HG03354 (cell line): ENCODE measurements at regions not wholly inside any gene's neighbourhood (a gene's known extent, or its start where the extent isn't known, plus 50 kb on each side); places are given as distances from the start of the nearest gene placed in this dataset.
A peak's percentile ranks its signal among the peaks of the same experiment; 100 is the strongest.

ENCODE experiments used
- ATAC-seq: cut with Tn5 transposase; IDR thresholded peaks from one replicate; pipeline ENCODE4 v1.9.1; 2021; ENCODE audit warnings: mild to moderate bottlenecking; ENCODE audit not compliant: unreplicated experiment, poor library complexity, severe bottlenecking

GRCh38 chr3:187921391-187922074 lies 176.3 kb upstream of the BCL6 start:
- ATAC-seq = no peak

GRCh38 chr3:187922704-187923416 lies 177.6 kb upstream of the BCL6 start:
- no peak for ATAC-seq

DNA sequence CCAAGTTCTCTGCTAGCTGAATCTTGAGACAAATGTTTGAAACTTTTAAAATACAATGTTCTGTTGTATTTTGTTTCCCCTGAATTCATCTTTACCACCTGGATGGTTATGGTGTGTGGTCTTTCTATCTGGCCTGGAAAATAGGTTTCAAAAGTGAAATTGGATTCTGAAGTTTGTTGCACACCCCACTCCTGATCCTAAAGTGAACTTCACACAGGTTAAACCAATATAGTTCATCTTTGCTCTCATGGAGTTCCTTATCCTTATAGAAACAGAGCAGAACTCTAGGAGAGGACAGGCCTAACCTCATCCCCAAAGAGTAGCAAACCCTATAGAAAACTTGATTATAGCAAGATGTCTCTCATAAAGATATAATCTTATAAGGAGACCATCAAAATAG lies 179.4 kb upstream of the BCL6 start:
- no peak for ATAC-seq

DNA sequence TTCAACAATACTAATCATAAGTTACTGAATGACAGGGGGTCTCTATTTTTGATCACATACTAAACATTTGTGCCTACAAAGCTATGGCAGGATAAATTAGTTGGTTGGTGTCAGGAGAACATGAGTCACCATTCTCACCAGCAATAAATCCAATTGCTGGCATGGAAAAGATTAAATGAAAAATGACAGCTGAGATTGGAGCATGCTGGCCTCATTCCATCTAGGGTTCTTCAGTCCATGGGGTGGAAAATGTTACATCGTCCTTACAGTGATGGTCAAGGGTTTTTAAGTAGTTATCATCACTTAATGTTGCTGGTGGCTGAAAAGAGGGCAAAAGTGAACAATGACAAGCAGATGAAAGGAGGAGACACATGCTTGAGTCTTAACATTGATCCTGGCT lies 180.1 kb upstream of the BCL6 start:
- ATAC-seq = no peak

DNA sequence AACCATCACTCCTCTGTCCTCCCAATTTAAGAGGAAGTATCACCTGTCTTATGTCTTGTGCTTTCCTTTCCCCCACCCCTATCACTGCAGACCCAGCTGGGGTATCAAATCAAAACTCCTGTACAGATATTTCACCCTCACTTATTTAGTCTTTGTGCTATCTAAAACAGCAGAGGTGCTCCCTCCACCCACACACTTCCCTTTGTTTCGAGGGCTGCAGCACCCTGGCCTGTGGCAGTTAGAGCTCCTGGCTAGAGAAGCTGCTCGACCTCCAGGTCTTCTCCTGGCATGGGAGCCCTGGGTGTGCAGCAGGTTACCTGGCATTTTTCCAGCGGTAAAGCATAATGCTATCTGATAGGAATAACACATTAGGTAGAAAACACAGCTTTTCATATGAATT lies 181.4 kb upstream of the BCL6 start:
- no peak for ATAC-seq

DNA sequence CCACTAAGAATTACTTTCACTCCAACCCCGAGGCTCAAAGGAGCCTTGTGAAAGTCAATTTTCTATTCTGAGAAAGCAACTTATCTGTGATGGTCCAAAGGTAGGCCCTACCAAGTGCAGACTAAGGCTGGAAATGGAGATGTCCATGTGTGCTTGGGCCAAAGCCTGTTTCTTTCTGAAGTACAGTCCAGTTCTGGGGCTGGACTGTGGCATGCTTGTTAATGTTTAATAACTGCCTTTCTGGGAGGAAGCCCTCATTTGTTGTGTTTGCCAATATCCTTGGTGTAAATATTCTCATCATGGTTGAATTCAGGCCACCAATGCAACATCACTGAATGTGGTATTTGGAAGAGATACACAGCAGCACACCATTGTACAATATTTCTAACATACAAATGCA lies 182.3 kb upstream of the BCL6 start:
- no peak for ATAC-seq

DNA sequence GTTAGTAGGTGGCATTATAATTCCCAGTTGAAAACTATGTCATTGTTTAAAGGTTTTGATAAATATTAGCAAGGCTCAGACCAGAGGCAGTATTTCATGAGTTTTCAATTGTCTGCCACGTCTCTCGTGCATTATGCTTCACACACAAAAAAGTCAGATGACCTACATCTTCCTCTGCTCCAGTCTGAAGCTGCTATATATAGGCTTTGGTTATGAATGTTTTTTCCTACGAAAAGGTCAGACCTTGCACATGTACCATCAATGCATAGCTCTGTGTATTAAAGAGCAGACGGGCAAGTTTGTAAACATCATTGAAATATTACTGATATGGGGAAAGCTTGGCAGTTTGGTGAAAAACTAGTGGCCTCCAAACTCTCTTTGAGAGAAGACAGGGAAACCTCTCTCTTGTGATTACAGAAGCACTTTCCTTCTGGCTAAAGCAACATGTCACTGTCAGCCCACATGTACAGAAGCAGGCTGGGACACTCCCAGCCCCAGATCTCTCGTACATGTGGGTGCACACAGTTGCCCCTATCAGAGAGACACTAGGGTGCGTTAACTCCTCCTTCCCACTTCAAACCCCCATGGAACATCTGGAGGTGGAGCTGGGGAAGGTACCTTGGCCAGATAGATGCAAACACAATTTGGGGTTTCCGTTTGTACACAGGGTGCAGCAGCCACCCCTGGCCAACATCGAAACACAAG lies 184.0 kb upstream of the BCL6 start:
- ATAC-seq = no peak

DNA sequence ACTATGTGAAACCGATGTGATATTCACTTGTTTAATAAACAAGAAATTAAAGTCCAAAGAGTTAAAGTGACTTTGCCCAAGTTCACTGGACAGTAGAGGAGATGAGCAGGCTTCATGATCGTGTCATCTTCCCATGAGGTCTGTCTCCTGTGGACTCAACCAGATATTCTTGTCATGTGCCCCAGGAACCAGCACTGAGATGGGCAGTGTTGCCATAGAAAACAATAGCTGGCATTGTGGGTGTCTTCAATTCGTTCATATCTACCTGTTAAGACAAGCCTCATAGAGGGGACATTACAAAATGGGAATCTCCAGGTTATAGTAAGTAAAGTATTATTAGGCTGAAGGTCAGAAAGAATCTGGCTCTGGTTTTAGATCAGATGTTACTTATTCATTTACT lies 184.8 kb upstream of the BCL6 start:
- no peak for ATAC-seq

GRCh38 chr3:187931101-187931500 lies 185.8 kb upstream of the BCL6 start:
- no peak for ATAC-seq

DNA sequence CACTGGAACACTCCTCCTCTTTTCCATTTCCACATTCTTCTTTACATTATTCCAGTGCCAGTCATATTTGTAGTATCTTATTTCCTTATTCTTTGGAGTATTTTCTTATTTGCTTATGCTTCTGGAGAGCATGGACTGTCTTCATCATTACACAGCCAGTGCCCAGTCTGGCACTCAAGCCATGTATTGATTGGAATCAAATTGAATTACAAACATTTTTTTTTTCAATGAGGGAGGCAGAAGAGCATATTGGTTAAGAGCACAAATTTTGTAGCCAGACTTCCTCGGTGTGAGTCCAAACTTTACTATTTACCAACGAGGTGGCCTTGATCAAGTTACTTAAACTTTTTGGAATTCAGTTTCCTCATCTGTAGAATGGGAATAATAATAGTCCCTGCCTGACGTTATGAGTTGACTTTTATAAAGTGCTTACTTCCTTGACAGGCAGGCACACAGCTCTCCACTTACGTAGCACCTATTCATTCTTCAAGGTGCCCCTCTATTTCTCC lies 186.6 kb upstream of the BCL6 start:
- ATAC-seq = no peak

GRCh38 chr3:187932530-187932929 lies 187.3 kb upstream of the BCL6 start:
- no peak for ATAC-seq

DNA sequence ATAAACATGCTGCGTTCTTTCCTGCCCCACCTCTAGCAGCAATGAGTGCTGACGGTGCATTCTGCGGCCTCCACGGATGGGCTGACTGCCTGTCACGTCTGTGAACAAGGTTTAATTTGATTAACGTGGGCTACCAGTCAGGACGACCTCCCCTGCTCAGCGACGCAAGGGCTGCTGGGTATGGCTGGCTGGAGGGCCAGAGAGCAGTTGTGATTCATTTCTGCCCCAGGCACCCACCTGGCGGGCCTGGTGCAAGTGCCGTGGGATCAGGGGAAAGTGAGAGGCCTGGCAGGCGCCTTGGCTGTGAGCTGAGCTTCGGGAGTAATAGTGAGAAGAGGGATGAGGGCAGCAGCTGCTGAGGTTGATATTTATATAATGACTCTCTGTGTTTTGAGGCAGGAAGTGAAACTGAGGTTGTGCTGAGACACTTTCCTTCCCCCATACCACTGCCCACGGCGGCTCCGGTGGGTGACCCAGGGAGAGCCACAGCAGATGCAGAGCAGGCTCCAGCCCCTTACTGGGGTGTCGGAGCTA lies 190.4 kb upstream of the BCL6 start:
- peak; percentile 97 for ATAC-seq

DNA sequence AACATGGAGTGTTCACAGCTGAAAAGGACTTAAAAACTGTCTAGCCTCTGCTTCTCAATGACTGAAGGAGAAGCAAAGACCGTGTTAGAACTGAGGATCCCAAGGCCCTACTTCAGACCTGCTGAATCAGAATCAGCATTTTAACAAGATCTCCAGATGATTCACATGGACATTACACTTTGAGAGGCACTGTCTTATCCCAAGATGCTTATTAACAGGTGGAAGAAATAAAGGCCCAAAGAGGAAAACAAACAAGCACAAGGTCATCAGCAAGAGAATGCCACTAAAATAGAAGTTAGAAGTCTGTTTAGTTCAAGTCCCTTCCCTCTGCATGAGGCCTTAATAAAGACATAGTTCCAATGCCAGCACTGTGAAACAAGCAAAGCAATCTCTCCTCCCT lies 191.4 kb upstream of the BCL6 start:
- ATAC-seq = no peak

- no peak for ATAC-seq
Observed at GRCh38 chr3:187939891-187940290, 194.6 kb upstream of the BCL6 start.

DNA sequence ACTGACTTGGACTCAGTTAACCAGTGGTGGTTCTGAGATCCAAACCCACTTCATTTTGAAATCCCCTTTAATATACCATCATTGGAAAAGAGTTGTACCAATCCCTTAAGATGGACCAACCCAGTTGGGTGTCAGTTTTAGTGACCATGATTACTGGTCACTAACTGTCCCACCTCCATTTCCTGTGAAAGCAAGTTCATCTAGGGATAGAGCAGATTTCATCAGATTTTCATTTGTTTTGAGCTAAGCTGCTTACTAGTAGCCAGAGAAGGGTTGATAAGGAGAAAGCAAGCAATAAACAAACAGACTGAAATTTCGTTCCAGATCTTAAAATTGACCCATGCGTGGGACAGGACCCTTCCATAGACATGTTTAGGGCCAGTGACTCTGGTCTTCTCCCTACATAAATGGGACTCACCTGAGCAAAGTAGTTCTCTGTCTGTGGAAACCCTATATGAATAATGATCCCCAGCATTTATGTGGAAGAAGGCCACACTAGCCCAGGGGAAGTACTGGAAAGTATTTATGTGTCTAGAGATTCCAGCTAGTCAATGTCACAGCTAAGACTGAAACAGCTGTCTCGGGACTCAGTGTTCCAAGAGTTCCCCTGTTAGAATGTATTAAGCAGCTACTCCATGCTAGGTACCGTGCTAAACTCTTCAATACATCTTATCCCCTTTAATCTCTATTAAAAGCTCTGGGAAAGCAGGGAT lies 196.0 kb upstream of the BCL6 start:
- no peak for ATAC-seq

GRCh38 chr3:187941848-187942194 lies 196.6 kb upstream of the BCL6 start:
- no peak for ATAC-seq

DNA sequence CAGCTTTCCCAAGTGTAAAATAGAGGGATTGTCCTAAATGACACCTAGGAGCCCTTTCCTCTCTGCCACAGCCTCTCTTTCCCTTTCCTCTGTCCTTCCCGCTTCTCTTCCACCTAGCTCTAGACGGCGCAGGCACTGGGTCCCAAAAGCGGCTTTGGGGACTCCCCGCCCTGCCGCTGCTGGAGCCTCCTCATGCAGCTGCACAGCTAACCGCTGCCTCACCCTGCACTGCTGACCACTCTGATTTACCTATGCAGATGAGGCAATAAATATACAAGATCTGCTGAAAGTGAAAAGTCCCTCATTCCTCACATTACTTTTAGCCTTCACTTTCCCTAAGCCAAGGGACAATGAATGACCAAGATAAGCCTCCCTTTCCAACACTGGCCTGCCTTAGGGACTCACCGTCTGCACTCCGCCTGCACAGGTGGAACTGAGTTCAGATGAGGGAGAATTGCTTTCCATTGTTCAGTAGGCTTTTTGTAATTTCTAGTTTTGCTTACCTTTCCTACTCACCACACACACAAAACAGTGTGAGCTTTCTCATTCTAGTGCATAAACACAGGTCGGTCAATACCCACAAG lies 197.5 kb upstream of the BCL6 start:
- ATAC-seq = peak; percentile 58

DNA sequence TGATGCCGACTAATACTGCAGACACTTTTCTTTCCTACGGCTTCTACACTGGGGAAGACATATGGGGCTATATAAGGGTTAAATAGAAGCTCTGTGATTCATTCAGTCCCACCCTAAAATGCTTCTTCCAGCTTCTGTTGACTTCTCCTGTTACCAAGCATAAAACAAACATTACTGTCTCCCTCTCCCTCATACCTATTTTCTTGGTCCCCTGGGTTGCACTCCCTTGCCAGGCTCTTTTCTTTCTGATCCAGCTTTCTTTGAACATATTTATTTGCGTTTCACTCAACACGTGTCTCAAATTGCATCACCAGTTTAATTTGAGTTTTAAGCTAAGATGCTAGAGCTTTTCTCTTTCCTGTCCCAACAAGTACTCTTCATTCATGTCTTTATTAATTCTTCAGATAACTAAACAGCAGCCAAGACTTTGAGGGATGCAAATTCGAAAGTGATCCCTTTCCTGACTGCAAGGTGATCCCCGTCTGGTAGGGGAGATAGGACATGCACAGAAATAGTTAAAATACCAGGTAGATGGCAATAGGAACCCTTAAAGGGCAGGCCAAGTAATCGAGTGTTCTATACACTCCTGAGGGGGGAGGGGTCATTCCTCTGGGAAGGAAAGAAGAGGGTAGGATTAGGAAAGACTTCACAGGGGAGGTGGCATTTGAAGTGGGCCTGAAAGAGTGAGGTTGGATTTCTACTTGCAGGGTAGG lies 198.6 kb upstream of the BCL6 start:
- ATAC-seq = no peak
